ENCODE measurements at regions not wholly inside any gene's neighbourhood (a gene's known extent, or its start where the extent isn't known, plus 50 kb on each side); places are given as distances from the start of the nearest gene placed in this dataset.
"Not testable (repeated sequence)": the region's sequence is repeated elsewhere in the genome, so short reads cannot be mapped to it uniquely, and the experiment has no call there.

- DNase-seq (ENCODE audit: low spot score in 2 of 2); intact Hi-C loops (cut with DNase I); H3K4me1 ChIP-seq: not testable (repeated sequence)
Observed at GRCh38 chr13:16201202-16201601, 2980.4 kb downstream of the TUBA3C start.

GRCh38 chr13:16160609-16161008 is 3021.0 kb downstream of the TUBA3C start:
- H3K27me3 ChIP-seq; H3K36me3 ChIP-seq; H3K4me3 ChIP-seq; H3K27ac ChIP-seq; H3K4me1 ChIP-seq; intact Hi-C loops (cut with DNase I): not testable (repeated sequence)
- peaks cover 13 to 38% of the 10 kb centered on the region in 2 donors for H3K9me3 ChIP-seq
- DNase-seq (ENCODE audit: low spot score in 2 of 2), result peak in 1 of 2 donors; percentile 44

More at GRCh38 chr13:16201202-16201601, 2980.4 kb downstream of the TUBA3C start:
- H3K27ac ChIP-seq, H3K4me3 ChIP-seq, H3K36me3 ChIP-seq, H3K27me3 ChIP-seq: not testable (repeated sequence)
- H3K9me3 ChIP-seq, result peaks cover 4 to 12% of the 10 kb centered on the region in 2 donors

GRCh38 chr13:16158958-16159357 is 3022.7 kb downstream of the TUBA3C start:
- H3K4me1 ChIP-seq; H3K27me3 ChIP-seq; H3K36me3 ChIP-seq; H3K4me3 ChIP-seq; H3K27ac ChIP-seq; intact Hi-C loops (cut with DNase I): not testable (repeated sequence)
- peak in 1 of 2 donors; percentile 58 for DNase-seq (ENCODE audit: low spot score in 2 of 2)
- peaks cover 13 to 36% of the 10 kb centered on the region in 2 donors for H3K9me3 ChIP-seq

- H3K27ac ChIP-seq; intact Hi-C loops (cut with DNase I); H3K4me1 ChIP-seq; H3K27me3 ChIP-seq; H3K36me3 ChIP-seq; H3K4me3 ChIP-seq: not testable (repeated sequence)
- H3K9me3 ChIP-seq, result peaks cover 13 to 30% of the 10 kb centered on the region in 2 donors
- DNase-seq (ENCODE audit: low spot score in 2 of 2), result peak in 1 of 2 donors; percentile 69
Observed at GRCh38 chr13:16158016-16158415, 3023.6 kb downstream of the TUBA3C start.

GRCh38 chr13:16152849-16153248 is 3028.8 kb downstream of the TUBA3C start:
- H3K27ac ChIP-seq; H3K27me3 ChIP-seq; H3K4me1 ChIP-seq; intact Hi-C loops (cut with DNase I); H3K36me3 ChIP-seq; H3K4me3 ChIP-seq: not testable (repeated sequence)
- H3K9me3 ChIP-seq, result peaks cover 9 to 27% of the 10 kb centered on the region in 2 donors
- peak in 1 of 2 donors; percentile 59 for DNase-seq (ENCODE audit: low spot score in 2 of 2)

GRCh38 chr13:16151296-16151695 is 3030.3 kb downstream of the TUBA3C start:
- DNase-seq (ENCODE audit: low spot score in 2 of 2), result peak in 1 of 2 donors; percentile 59
- H3K4me1 ChIP-seq; H3K27ac ChIP-seq; H3K36me3 ChIP-seq; H3K4me3 ChIP-seq; intact Hi-C loops (cut with DNase I); H3K27me3 ChIP-seq: not testable (repeated sequence)
- peaks cover 9 to 22% of the 10 kb centered on the region in 2 donors for H3K9me3 ChIP-seq

GRCh38 chr13:16149415-16149814 is 3032.2 kb downstream of the TUBA3C start:
- H3K4me3 ChIP-seq; H3K36me3 ChIP-seq; H3K27me3 ChIP-seq; H3K4me1 ChIP-seq; intact Hi-C loops (cut with DNase I); H3K27ac ChIP-seq: not testable (repeated sequence)
- H3K9me3 ChIP-seq, result peaks cover 9 to 25% of the 10 kb centered on the region in 2 donors
- DNase-seq (ENCODE audit: low spot score in 2 of 2), result peak in 1 of 2 donors; percentile 65

GRCh38 chr13:16145652-16146051 is 3036.0 kb downstream of the TUBA3C start:
- not testable (repeated sequence) for H3K27me3 ChIP-seq

GRCh38 chr13:16141361-16141760 is 3040.3 kb downstream of the TUBA3C start:
- peak in 1 of 2 donors; percentile 61 for DNase-seq (ENCODE audit: low spot score in 2 of 2)
- H3K27ac ChIP-seq; H3K4me1 ChIP-seq; intact Hi-C loops (cut with DNase I); H3K4me3 ChIP-seq; H3K27me3 ChIP-seq; H3K36me3 ChIP-seq: not testable (repeated sequence)
- H3K9me3 ChIP-seq, result peaks cover 10 to 26% of the 10 kb centered on the region in 2 donors

More at GRCh38 chr13:16145652-16146051, 3036.0 kb downstream of the TUBA3C start:
- H3K4me3 ChIP-seq; H3K36me3 ChIP-seq; intact Hi-C loops (cut with DNase I); H3K27ac ChIP-seq; H3K4me1 ChIP-seq; DNase-seq (ENCODE audit: low spot score in 2 of 2): not testable (repeated sequence)
- peaks cover 14 to 26% of the 10 kb centered on the region in 2 donors for H3K9me3 ChIP-seq

GRCh38 chr13:16136846-16137245 is 3044.8 kb downstream of the TUBA3C start:
- intact Hi-C loops (cut with DNase I); H3K36me3 ChIP-seq; DNase-seq (ENCODE audit: low spot score in 2 of 2); H3K4me3 ChIP-seq; H3K27me3 ChIP-seq; H3K4me1 ChIP-seq; H3K27ac ChIP-seq: not testable (repeated sequence)
- H3K9me3 ChIP-seq, result peaks cover 4 to 16% of the 10 kb centered on the region in 2 donors

GRCh38 chr13:16128675-16129074 is 3052.9 kb downstream of the TUBA3C start:
- H3K36me3 ChIP-seq; H3K27ac ChIP-seq; H3K4me3 ChIP-seq; intact Hi-C loops (cut with DNase I); H3K27me3 ChIP-seq; H3K4me1 ChIP-seq; DNase-seq (ENCODE audit: low spot score in 2 of 2): not testable (repeated sequence)
- peaks cover 8 to 18% of the 10 kb centered on the region in 2 donors for H3K9me3 ChIP-seq

GRCh38 chr13:16113391-16113790 is 3068.2 kb downstream of the TUBA3C start:
- H3K4me1 ChIP-seq; H3K27ac ChIP-seq; H3K27me3 ChIP-seq; H3K36me3 ChIP-seq; DNase-seq (ENCODE audit: low spot score in 2 of 2); intact Hi-C loops (cut with DNase I); H3K4me3 ChIP-seq: not testable (repeated sequence)
- peaks cover 0 to 18% of the 10 kb centered on the region in 2 donors for H3K9me3 ChIP-seq

All from ascending aorta (tissue), 2 donors.